Pancreas (tissue), 10 donors: ENCODE measurements at regions not wholly inside any gene's neighbourhood (a gene's known extent, or its start where the extent isn't known, plus 50 kb on each side); places are given as distances from the start of the nearest gene placed in this dataset.

Experiments used
- ATAC-seq, 4 donors: fragments of 200-7000 bp; cut with Tn5 transposase; one replicate each; pipeline versions ENCODE4 v1.8.0 to v1.9.1; 2020; ENCODE audit warnings: mild to moderate bottlenecking in 4 of 4, moderate library complexity in 4 of 4
- DNase-seq, 6 donors: peaks; one replicate each; pipeline ENCODE4 v3.0.0-alpha.2; 2020
- FAIRE-seq: peaks from 2 replicates; lab custom pipeline; 2012; peaks lifted over from hg19 to GRCh38; lab: Jason Lieb, UNC
- H3K27ac ChIP-seq, 4 donors: fragments of 200-600 bp; sonication (generic); 1 replicate in 3 of 4; 2 replicates in 1 of 4; pipeline versions ENCODE4 v1.5.0 to v1.8.0; 2020
- H3K27me3 ChIP-seq, 4 donors: fragments of 200-600 bp; one replicate each; pipeline ENCODE4 v1.8.0; 2021
- H3K36me3 ChIP-seq, 3 donors: fragments of 200-600 bp; sonication (generic) in 1 of 3; one replicate each; pipeline versions ENCODE4 v1.5.0 to v1.8.0; 2020 to 2021
- H3K4me1 ChIP-seq, 3 donors: fragments of 200-600 bp; one replicate each; pipeline ENCODE4 v1.8.0; 2021
- H3K4me3 ChIP-seq, 4 donors: fragments of 200-600 bp; sonication (generic) in 2 of 4; one replicate each; pipeline versions ENCODE4 v1.5.0 to v1.8.0; 2020 to 2021
- H3K9me3 ChIP-seq, 4 donors: fragments of 200-600 bp; one replicate each; pipeline ENCODE4 v1.8.0; 2021
- CTCF ChIP-seq, 4 donors: fragments of 200-600 bp; sonication (generic) in 3 of 4; IDR thresholded peaks; one replicate each; pipeline versions ENCODE4 v1.5.0 to v1.8.0; 2021; ENCODE audit warnings: antibody characterized with exemption in 4 of 4
- WGBS, 2 donors: extraction: QIAGEN DNeasy Blood & Tissue Kit; methylation state at CpG; one replicate each; pipeline ENCODE4 v1.1.7; 2013; 5-methylcytosine and 5-hydroxymethylcytosine counted together
- intact Hi-C, 3 donors: fragments of 100-400 bp; cut with DNase I; formaldehyde crosslinking; loops; one replicate each; pipeline versions ENCODE4 v1.11.1 to v1.14.2; 2022
- microRNA-seq, 2 donors: library from miRNA; unstranded; fragments of <30 nt; microRNA quantifications; one replicate each; pipeline versions ENCODE4 to v1.1.0, GENCODE V29; 2019 to 2020
- donor health status: healthy with polysubstance abuse.
- donor health status: DM: no; HTN: no; CAD: no; lungs with moderate emphysema.
- donor health status: DM: no; HTN: no; CAD: no.
- donor health status: control.
- donor health status: control.
- donor health status: Bipolar disorder and iron deficiency.
- donor health status: DM: yes; HTN: yes; CAD: no.
- donor health status: DM: no; HTN: no; CAD: no.
- donor health status: DM: no; HTN: no; CAD: no.
- donor health status: DM: yes; HTN: yes; CAD: no.

DNA sequence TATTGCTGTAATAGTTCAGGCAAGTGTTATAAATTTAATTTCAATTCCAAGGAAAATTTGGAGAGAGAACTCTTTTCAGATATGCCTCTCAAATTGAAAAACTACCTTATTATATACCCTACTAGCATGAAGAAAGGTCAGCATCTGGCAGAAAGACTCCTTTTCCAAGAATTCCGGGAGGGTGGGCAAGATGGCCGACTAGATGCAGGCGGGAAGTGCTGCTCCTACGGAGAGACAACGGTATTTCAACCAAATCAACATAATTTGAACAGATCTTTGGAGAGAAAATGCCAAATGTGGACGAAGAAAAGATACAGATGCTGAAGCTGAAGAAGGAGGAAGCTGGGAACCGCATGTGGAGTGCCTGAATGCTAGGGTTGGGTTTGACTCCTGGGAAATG, 53.8 kb upstream of the INTU start:
- no peaks in the 10 kb centered on the region for H3K4me1 ChIP-seq
- ATAC-seq, result no peak
- no peak for FAIRE-seq
- H3K9me3 ChIP-seq, result no peaks in the 10 kb centered on the region
- H3K36me3 ChIP-seq, result no peaks in the 10 kb centered on the region
- H3K27ac ChIP-seq, result no peak overlapping the region
- intact Hi-C loops, result no loop called here
- no peak for DNase-seq
- WGBS, 2 donors, result 72 to 88% methylated on average over 7 of the region's 7 CpGs
- TF ChIP-seq CTCF (IDR thresholded peaks at IDR 0.05), result no peak
- no peak overlapping the region for H3K4me3 ChIP-seq
- no peaks in the 10 kb centered on the region for H3K27me3 ChIP-seq

- H3K4me3 ChIP-seq, result no peak overlapping the region
- H3K27me3 ChIP-seq, result no peaks in the 10 kb centered on the region
- DNase-seq (peak in 1 of 6 donors; percentile 39), ATAC-seq (no peak), FAIRE-seq (no peak)
- H3K4me1 ChIP-seq, result no peaks in the 10 kb centered on the region
- no peak overlapping the region for H3K27ac ChIP-seq
- intact Hi-C loops, result no loop called here
- TF ChIP-seq CTCF (IDR thresholded peaks at IDR 0.05), result no peak
- no peaks in the 10 kb centered on the region for H3K9me3 ChIP-seq
- WGBS, 2 donors, result 77 to 89% methylated on average over 12 of the region's 12 CpGs
- no peaks in the 10 kb centered on the region for H3K36me3 ChIP-seq
Measured at GRCh38 chr4:127579821-127580220, 52.9 kb upstream of the INTU start.

GRCh38 chr4:127580300-127580699, 52.5 kb upstream of the INTU start:
- H3K4me3 ChIP-seq, result no peak overlapping the region
- DNase-seq, result no peak
- FAIRE-seq, result no peak
- no peaks in the 10 kb centered on the region for H3K4me1 ChIP-seq
- H3K36me3 ChIP-seq, result no peaks in the 10 kb centered on the region
- intact Hi-C loops, result no loop called here
- TF ChIP-seq CTCF (IDR thresholded peaks at IDR 0.05), result no peak
- H3K27me3 ChIP-seq, result no peaks in the 10 kb centered on the region
- peak in 2 of 4 donors; percentile 17 to 52 for ATAC-seq
- 79 to 94% methylated on average over 4 of the region's 4 CpGs for WGBS, 2 donors
- no peak overlapping the region for H3K27ac ChIP-seq
- H3K9me3 ChIP-seq, result no peaks in the 10 kb centered on the region

GRCh38 chr4:127580891-127581290, 51.9 kb upstream of the INTU start:
- Histone ChIP-seq H3K4me1 (no peaks in the 10 kb centered on the region), H3K4me3 (no peak overlapping the region), H3K27me3 (no peaks in the 10 kb centered on the region), H3K36me3 (no peaks in the 10 kb centered on the region), H3K9me3 (no peaks in the 10 kb centered on the region), H3K27ac (no peak overlapping the region)
- TF ChIP-seq CTCF (IDR thresholded peaks at IDR 0.05), result no peak
- FAIRE-seq (no peak), DNase-seq (no peak), ATAC-seq (no peak)
- 82 to 85% methylated on average over 2 of the region's 2 CpGs for WGBS, 2 donors
- intact Hi-C loops, result no loop called here

Small RNA genes in the stretch of these regions (microRNA-seq; reads per million reads assigned to microRNA genes)
- 0 reads per million in 2 donors for gene MIR2054
